PC-3 (cell line): ENCODE measurements at regions not wholly inside any gene's neighbourhood (a gene's known extent, or its start where the extent isn't known, plus 50 kb on each side); places are given as distances from the start of the nearest gene placed in this dataset.

Source experiments
- EZH2 ChIP-seq: fragments of 300-600 bp; sonication (generic); IDR thresholded peaks from one replicate; pipeline ENCODE4 v1.6.1; 2017; ENCODE audit warnings: antibody characterized with exemption, mild to moderate bottlenecking, low read length; ENCODE audit not compliant: unreplicated experiment
- EZH2phosphoT487 ChIP-seq: fragments of 300-600 bp; sonication (generic); IDR thresholded peaks from 2 replicates; pipeline ENCODE4 v1.6.1; 2018; ENCODE audit warnings: mild to moderate bottlenecking, antibody characterized with exemption, low read length, borderline replicate concordance
- TF ChIP-seq, protein P1 (sequence below): fragments of 300-600 bp; sonication (generic); conservative IDR thresholded peaks from 2 replicates; pipeline ENCODE4 v1.5.1; 2017; ENCODE audit warnings: antibody characterized with exemption, low read depth, mild to moderate bottlenecking, low read length

GRCh38 chr3:81425198-81425868 is 336.1 kb downstream of the GBE1 start:
- TF ChIP-seq, protein P1, sequence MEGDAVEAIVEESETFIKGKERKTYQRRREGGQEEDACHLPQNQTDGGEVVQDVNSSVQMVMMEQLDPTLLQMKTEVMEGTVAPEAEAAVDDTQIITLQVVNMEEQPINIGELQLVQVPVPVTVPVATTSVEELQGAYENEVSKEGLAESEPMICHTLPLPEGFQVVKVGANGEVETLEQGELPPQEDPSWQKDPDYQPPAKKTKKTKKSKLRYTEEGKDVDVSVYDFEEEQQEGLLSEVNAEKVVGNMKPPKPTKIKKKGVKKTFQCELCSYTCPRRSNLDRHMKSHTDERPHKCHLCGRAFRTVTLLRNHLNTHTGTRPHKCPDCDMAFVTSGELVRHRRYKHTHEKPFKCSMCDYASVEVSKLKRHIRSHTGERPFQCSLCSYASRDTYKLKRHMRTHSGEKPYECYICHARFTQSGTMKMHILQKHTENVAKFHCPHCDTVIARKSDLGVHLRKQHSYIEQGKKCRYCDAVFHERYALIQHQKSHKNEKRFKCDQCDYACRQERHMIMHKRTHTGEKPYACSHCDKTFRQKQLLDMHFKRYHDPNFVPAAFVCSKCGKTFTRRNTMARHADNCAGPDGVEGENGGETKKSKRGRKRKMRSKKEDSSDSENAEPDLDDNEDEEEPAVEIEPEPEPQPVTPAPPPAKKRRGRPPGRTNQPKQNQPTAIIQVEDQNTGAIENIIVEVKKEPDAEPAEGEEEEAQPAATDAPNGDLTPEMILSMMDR = no peak
- TF ChIP-seq EZH2 (no peak), EZH2phosphoT487 (no peak)
